ENCODE measurements at regions not wholly inside any gene's neighbourhood (a gene's known extent, or its start where the extent isn't known, plus 50 kb on each side); places are given as distances from the start of the nearest gene placed in this dataset.

DNA sequence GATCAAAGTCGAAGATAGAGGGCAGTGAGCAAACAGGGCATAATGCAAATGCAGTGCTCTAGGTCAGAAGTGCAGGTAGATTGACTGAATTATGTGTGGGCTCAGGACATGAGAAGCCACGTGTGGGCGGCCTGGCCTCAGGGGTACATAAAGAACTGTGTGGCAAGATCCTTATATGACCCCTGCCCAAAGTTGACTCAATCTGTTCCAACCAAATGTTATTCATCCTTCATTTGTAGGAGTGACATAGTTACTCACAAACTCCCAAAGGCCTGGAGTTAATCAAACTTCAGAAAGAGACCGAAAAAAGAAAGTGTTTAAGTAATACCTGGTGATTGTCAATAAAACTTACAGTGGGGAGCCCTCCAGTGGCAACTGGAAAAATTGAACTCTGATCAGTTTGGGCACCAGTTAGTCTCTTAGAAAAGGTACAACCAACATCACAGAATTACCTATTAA lies 150.4 kb upstream of the FAR2 start (continued):
- TF ChIP-seq SREBF2 (IDR thresholded peaks at IDR 0.05; ENCODE audit: low read length): no peak
- TF ChIP-seq, protein P1, sequence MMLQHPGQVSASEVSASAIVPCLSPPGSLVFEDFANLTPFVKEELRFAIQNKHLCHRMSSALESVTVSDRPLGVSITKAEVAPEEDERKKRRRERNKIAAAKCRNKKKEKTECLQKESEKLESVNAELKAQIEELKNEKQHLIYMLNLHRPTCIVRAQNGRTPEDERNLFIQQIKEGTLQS (IDR thresholded peaks at IDR 0.05; ENCODE audit: borderline replicate concordance, extremely low read depth, low read depth, low read length): no peak
- no peak for TF ChIP-seq CBFB (IDR thresholded peaks at IDR 0.05; ENCODE audit: low read depth)
- TF ChIP-seq BRCA1 (IDR thresholded peaks at IDR 0.05; ENCODE audit: low read depth, low read length): no peak
- TF ChIP-seq, protein P2, sequence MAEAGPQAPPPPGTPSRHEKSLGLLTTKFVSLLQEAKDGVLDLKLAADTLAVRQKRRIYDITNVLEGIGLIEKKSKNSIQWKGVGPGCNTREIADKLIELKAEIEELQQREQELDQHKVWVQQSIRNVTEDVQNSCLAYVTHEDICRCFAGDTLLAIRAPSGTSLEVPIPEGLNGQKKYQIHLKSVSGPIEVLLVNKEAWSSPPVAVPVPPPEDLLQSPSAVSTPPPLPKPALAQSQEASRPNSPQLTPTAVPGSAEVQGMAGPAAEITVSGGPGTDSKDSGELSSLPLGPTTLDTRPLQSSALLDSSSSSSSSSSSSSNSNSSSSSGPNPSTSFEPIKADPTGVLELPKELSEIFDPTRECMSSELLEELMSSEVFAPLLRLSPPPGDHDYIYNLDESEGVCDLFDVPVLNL (IDR thresholded peaks at IDR 0.05; ENCODE audit: low read depth, low read length): no peak
- TF ChIP-seq CHD4 (IDR thresholded peaks at IDR 0.05): no peak

DNA sequence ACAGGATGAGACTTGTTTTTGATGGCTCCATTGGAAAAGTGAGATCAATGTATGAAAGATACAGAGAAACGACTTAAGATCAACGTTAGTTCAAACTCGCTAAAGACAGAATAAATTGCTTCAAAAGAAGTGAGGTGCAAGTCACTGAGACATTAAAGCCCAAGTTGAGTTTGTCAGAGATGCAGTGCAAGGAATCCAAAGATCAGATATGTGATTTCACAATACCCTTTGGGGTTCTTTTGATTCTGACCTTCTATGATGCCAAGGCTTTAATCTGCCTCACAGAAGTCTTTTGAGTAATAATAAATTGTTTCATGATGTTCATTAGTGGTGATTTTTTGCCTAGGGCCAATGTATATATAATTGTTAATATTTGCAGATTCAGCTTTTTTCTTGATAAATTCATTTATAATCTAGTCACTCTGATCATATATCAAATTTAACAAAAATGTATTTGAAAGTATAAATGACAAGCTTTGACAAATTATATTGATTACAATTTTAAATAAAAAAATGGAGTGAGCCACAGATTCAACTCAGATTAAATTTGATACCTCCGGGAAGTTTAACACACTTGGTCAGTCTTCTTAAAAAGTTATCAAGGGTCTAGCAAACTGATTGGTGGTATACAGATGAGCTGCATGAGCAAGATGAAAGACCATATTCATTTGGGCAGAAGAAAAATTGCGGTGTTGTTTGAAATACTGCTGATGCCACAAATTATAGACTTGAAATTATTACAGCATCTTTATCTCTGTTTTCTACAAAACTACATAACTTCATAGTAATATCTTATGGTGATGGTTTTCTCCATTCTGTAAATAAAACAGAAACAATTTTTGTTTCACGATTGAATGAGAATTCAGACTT lies 144.8 kb upstream of the FAR2 start:
- no peaks in the 10 kb centered on the region for H3K79me2 ChIP-seq (ENCODE audit: control insufficient read depth, insufficient read depth, low read length)
- in situ Hi-C loops (cut with MboI): no loop called here
- DNase-seq (ENCODE audit: low read depth, low spot score): no peak
- H3K27ac ChIP-seq (ENCODE audit: control insufficient read depth, insufficient read depth): no peak overlapping the region
- no peaks in the 10 kb centered on the region for H3K36me3 ChIP-seq (ENCODE audit: control insufficient read depth in 2 of 2, insufficient read depth in 2 of 2, low read length in 1 of 2)
- H4K20me1 ChIP-seq (ENCODE audit: control insufficient read depth, insufficient read depth): no peaks in the 10 kb centered on the region
- no TSS peak for BruUV-seq (replicated peaks)
- H3K9ac ChIP-seq (ENCODE audit: control insufficient read depth, insufficient read depth, low read length): no peak overlapping the region
- ChIA-PET POLR2A (no interaction called here), CTCF (interaction anchor here (1.6 kb wide), 1 partner anchor 132 kb away, joined by 4 read pairs; no protein-coding TSS in a partner anchor), RAD21 (ENCODE audit: unreplicated experiment) (no interaction called here), SMC1A (ENCODE audit: uncharacterized antibody, unreplicated experiment) (no interaction called here)
- H3K4me1 ChIP-seq (ENCODE audit: control insufficient read depth, insufficient read depth, low read length): no peaks in the 10 kb centered on the region
- H3K4me3 ChIP-seq: no peak overlapping the region
- intact Hi-C loops (cut with micrococcal nuclease; ENCODE audit: unreplicated experiment): no loop called here
- 57% methylated on average over 6 of the region's 6 CpGs for WGBS (ENCODE audit: insufficient coverage, insufficient replicate concordance, low lambda C conversion rate, missing lambda C conversion rate)
- no peak overlapping the region for H2AFZ ChIP-seq (ENCODE audit: control insufficient read depth, low read depth, low read length)
- FAIRE-seq: no peak
- no peak overlapping the region for H3K4me2 ChIP-seq (ENCODE audit: control insufficient read depth, insufficient read depth)
- ATAC-seq: no peak
- H3K27me3 ChIP-seq (replicated peaks in 1 of 2; ENCODE audit: control insufficient read depth in 2 of 2, insufficient read depth in 2 of 2, low read length in 1 of 2): no peaks in the 10 kb centered on the region; a peak in 1 of 4 replicates
- no peaks in the 10 kb centered on the region for H3K9me3 ChIP-seq (replicated peaks; ENCODE audit: control insufficient read depth, insufficient read depth, low read length)
- TF ChIP-seq SUZ12 (IDR thresholded peaks at IDR 0.05; ENCODE audit: unreplicated experiment) (no peak), STAT3 (IDR thresholded peaks at IDR 0.05; ENCODE audit: low read depth, low read length) (no peak), YY1 (IDR thresholded peaks at IDR 0.05; ENCODE audit: low read depth, low read length) (no peak), SIN3A (IDR thresholded peaks at IDR 0.05; ENCODE audit: low read depth, low read length) (no peak), MEF2A (IDR thresholded peaks at IDR 0.05; ENCODE audit: insufficient read depth, low read depth, low read length) (no peak), EZH2 (IDR thresholded peaks at IDR 0.05; ENCODE audit: borderline replicate concordance, control insufficient read depth, low read depth, low read length) (no peak), NFYB (IDR thresholded peaks at IDR 0.05; ENCODE audit: insufficient read depth, low read depth, low read length) (no peak), RELA (IDR thresholded peaks at IDR 0.05; ENCODE audit: borderline replicate concordance, partially characterized antibody) (no peak), KDM1A (IDR thresholded peaks at IDR 0.05; ENCODE audit: borderline replicate concordance) (no peak), FOS (IDR thresholded peaks at IDR 0.05; ENCODE audit: borderline replicate concordance, extremely low read depth, insufficient read length) (no peak), PML (IDR thresholded peaks at IDR 0.05; ENCODE audit: low read length) (no peak), BACH1 (IDR thresholded peaks at IDR 0.05; ENCODE audit: borderline replicate concordance) (no peak), CREB1 (IDR thresholded peaks at IDR 0.05; ENCODE audit: low read depth) (no peak)
- TF ChIP-seq, protein P3, sequence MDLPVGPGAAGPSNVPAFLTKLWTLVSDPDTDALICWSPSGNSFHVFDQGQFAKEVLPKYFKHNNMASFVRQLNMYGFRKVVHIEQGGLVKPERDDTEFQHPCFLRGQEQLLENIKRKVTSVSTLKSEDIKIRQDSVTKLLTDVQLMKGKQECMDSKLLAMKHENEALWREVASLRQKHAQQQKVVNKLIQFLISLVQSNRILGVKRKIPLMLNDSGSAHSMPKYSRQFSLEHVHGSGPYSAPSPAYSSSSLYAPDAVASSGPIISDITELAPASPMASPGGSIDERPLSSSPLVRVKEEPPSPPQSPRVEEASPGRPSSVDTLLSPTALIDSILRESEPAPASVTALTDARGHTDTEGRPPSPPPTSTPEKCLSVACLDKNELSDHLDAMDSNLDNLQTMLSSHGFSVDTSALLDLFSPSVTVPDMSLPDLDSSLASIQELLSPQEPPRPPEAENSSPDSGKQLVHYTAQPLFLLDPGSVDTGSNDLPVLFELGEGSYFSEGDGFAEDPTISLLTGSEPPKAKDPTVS (IDR thresholded peaks at IDR 0.05; ENCODE audit: low read depth, low read length): no peak
- TF ChIP-seq, protein P2 (IDR thresholded peaks at IDR 0.05; ENCODE audit: low read depth, low read length): no peak
